GM12878 (cell line): ENCODE measurements at regions not wholly inside any gene's neighbourhood (a gene's known extent, or its start where the extent isn't known, plus 50 kb on each side); places are given as distances from the start of the nearest gene placed in this dataset.

ENCODE experiments used
- CREB1 ChIP-seq: IDR thresholded peaks from 2 replicates; pipeline ENCODE4 v1.6.1; 2012; ENCODE audit warnings: low read depth, mild to moderate bottlenecking, inconsistent platforms
- GABPA ChIP-seq: IDR thresholded peaks from 2 replicates; pipeline ENCODE4 v1.6.1; 2014; ENCODE audit warnings: antibody characterized with exemption, low read depth, mild to moderate bottlenecking, inconsistent platforms
- POLR2A ChIP-seq: IDR thresholded peaks from 2 replicates; pipeline ENCODE4 v1.6.1; 2011; ENCODE audit warnings: low read depth, mild to moderate bottlenecking, low read length
- SIX5 ChIP-seq: IDR thresholded peaks from 2 replicates; pipeline ENCODE4 v1.6.1; 2011; ENCODE audit warnings: mild to moderate bottlenecking, low read depth, low read length, moderate library complexity; ENCODE audit not compliant: severe bottlenecking
- SP1 ChIP-seq: IDR thresholded peaks from one replicate; pipeline ENCODE4 v1.6.1; 2011; ENCODE audit warnings: low read depth, low read length
- SUZ12 ChIP-seq: fragments of 200-600 bp; sonication (generic); IDR thresholded peaks from one replicate; pipeline ENCODE4 v1.6.1; 2018; ENCODE audit warnings: antibody characterized with exemption, mild to moderate bottlenecking; ENCODE audit not compliant: unreplicated experiment
- YY1 ChIP-seq: IDR thresholded peaks from 2 replicates; pipeline ENCODE4 v1.6.1; 2011; ENCODE audit warnings: low read depth, mild to moderate bottlenecking, low read length
- TF ChIP-seq, protein P1 (sequence below), 3 experiments: IDR thresholded peaks in 2 of 3; conservative IDR thresholded peaks in 1 of 3; 2 replicates each; pipeline ENCODE4 v1.5.1; 2011; ENCODE audit warnings: low read depth in 3 of 3, low read length in 3 of 3, mild to moderate bottlenecking in 3 of 3, control low read depth in 2 of 3, moderate library complexity in 2 of 3, inconsistent platforms in 1 of 3, mixed read lengths in 1 of 3; ENCODE audit not compliant: control insufficient read depth in 2 of 3, insufficient read depth in 1 of 3; ENCODE audit errors: extremely low read depth in 1 of 3

DNA sequence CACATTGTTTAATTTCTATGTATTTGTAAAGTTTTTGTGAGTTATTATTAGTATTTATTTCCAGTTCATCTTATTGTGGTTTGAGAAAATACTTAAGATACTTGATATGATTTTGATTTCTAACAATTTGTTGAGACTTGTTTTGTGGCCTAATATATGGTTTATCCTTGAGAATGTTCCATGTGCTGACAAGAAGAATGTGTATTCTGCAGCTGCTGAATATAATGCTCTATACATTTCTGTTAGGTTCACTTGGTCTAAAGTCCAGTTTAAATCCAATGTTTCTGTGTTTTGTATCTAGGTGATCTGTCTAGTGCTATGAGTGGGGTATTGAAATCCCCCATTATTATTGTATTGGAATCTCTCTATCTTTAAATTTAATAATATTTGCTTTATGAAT is 201.3 kb downstream of the FSIP2 start:
- TF ChIP-seq GABPA (no peak), POLR2A (no peak), SUZ12 (no peak), SIX5 (no peak), YY1 (no peak), CREB1 (no peak), SP1 (no peak)
- TF ChIP-seq, protein P1, sequence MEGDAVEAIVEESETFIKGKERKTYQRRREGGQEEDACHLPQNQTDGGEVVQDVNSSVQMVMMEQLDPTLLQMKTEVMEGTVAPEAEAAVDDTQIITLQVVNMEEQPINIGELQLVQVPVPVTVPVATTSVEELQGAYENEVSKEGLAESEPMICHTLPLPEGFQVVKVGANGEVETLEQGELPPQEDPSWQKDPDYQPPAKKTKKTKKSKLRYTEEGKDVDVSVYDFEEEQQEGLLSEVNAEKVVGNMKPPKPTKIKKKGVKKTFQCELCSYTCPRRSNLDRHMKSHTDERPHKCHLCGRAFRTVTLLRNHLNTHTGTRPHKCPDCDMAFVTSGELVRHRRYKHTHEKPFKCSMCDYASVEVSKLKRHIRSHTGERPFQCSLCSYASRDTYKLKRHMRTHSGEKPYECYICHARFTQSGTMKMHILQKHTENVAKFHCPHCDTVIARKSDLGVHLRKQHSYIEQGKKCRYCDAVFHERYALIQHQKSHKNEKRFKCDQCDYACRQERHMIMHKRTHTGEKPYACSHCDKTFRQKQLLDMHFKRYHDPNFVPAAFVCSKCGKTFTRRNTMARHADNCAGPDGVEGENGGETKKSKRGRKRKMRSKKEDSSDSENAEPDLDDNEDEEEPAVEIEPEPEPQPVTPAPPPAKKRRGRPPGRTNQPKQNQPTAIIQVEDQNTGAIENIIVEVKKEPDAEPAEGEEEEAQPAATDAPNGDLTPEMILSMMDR (IDR thresholded peaks at IDR 0.05 in 2 of 3, conservative IDR thresholded peaks at IDR 0.05 in 1 of 3; ENCODE audit: control insufficient read depth in 2 of 3, extremely low read depth in 1 of 3, insufficient read depth in 1 of 3, low read depth in 3 of 3, low read length in 3 of 3), result no peak
